Stimulated activated naive CD4-positive, alpha-beta T cell (primary cell): ENCODE measurements at regions not wholly inside any gene's neighbourhood (a gene's known extent, or its start where the extent isn't known, plus 50 kb on each side); places are given as distances from the start of the nearest gene placed in this dataset.
"Not testable (repeated sequence)": the region's sequence is repeated elsewhere in the genome, so short reads cannot be mapped to it uniquely, and the experiment has no call there.

ENCODE experiments used
- DNase-seq, 6 experiments: peaks; one replicate each; lab custom pipeline; 2025; lab: John Stamatoyannopoulos, UW

DNA sequence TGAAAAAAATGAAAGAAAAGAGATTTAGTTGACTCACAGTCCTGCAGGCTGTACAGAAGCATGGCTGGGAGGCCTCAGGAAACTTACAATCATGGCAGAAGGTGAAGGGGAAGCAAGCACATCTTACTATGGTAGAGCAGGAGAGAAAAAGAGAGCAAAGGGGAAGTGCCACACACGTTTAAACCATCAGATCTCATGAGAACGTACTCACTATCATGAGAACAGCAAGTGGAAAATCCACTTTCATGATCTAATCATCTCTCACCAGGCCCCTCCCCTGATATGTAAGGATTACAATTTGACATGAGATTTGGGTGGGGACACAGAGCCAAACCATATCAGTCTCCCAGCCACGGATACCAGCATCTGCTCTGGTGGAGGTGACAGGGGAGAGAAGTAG, 50.8 kb upstream of the CPOX start:
- no peak for DNase-seq

DNA sequence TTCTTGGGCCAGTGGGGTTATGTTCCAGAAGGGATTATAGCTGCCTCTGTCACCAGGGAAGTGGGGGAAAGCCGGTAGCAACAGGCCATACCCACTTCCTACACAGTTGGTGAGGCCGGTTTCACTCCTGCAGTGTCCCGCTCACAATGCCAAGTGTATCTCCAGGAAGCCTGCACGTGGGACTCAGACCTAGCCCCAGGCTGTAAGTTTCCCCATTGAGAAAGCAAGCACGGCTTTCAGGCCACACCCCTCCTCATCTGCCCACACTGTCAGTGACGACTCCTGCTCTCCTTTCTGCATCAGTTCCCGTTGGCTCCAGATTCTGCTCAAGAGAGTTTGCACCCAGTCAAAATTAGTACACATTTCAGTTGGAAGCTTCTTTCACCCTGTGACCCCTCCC, 51.6 kb upstream of the CPOX start:
- no peak for DNase-seq

DNA sequence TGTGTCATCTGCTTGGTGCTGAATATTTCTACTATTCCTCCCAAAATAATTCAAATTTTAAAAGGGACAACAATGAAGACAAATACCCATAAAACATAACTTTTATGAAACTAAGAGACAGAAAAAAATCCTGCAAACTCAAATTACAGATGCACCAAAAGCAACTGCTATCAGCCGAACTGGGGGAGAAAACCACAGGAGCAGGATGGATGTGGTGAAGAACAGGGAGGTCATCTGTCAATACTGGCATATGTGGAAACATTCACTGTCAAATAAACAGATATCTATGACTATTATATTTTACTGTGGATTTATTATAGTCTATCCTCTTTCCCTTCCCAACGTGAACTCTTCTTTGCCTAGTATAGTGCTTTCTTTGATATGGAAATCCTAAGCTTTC, 53.3 kb upstream of the CPOX start:
- DNase-seq, result no peak

DNA sequence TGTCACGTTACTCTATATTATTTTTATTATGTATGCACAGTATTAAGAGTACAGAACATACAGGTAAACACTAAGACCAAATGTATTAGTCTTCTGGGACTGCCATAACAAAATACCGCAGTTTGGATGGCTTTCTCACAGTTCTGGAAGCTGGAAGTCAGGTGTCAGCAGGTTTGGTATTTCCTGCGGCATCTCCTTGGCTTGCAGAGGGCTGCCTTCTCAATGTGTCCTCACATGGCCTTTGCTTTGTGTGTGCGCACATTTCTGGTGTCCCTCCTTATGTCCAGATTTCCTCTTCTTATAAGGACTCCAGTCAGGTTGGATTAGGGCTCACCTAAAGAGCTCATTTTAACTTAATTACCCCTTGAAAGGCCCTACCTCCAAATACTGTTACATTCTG, 53.8 kb upstream of the CPOX start:
- no peak for DNase-seq

DNA sequence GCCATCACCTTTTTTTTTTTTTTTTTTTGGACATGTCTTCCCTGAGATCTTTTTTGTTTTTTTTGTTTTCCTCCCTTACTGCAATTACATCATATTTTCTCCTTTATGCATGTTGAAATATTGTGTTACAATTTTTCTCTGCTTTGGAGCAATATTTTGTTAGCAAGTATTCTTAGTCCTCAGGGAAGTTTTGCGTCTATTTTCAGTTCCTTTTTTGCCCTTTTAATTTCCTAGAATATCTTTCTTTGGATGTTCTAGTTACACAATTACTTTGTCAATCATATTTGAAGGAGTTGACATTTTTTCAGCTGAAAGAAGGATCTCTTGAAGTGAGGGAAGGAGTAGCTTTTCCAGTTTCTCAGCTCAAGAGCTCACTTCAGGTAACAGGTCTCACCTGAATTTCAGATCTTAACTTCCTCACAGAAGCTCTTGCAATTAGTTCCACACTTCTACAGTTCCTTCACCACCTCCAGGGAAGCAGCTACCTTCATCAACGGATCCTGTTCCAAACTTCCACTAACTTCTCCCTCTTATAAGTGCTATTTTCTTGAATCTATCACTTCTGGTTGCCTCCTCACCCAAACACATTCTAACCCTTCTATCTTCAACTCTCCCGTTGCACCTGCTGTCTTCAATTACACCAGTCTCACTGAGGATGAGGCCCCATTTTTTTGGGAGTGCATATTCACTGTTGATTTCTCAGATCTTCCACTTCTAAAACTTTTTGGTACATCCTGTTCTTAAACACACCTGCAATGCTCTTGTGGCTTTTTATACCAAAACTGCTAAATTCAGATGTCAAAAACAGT, 57.8 kb upstream of the CPOX start:
- peak in 2 of 6 experiments; percentile 20 to 23 for DNase-seq

DNA sequence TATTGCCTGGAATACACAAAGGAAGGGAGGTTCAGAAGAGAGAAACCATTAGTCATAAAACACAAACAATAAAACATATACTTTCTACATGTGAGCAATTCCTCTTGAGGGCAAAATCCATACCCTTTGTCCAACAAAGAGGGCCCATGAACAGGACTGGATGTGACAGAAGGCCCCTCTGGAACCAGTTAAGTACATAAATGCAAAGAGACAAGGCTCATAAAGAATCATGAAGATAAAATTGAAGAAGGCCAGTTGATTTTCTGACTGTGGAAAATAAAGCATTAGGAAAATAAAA, 58.3 kb upstream of the CPOX start:
- DNase-seq, result no peak

DNA sequence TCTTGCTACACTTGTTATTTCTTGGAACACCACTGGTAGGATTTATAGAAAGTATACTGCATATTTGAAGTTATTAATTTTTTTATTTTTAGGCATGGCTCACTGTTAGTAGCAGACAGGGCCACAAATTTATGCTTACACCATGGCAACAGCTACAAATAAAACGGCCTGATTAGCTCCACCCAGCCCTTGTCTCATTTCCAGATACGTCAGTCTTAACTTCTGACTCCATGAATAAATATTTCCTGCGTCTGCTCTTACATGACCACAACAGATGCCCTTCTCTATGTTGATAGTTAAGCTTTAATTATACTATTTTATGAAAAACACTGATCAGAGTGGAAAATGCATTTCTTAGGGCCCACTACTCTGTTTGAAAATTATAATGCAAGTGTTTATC, 62.3 kb upstream of the CPOX start:
- no peak for DNase-seq

DNA sequence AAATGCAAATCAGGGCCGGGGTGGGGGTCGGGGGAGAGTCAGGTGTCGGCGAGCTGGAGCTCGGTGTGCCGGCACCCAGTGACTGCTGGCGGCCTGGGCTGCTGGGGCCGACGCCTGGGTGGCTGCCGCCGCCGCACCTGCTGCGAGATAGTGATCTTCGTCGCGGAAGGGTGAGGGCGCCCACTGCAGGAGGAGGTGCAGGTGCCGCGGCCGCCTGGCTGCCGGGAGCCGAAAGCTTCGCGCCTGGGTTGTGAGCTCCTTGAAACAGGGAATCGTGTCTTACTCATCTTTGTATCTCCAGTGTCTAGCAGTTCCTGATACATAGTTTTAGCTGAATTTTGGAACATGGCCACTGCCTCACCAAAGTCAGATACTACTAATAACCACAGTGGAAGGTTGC, 64.0 kb upstream of the CPOX start:
- DNase-seq, result peak in 5 of 6 experiments; percentile 0 to 47 (median 18)

DNA sequence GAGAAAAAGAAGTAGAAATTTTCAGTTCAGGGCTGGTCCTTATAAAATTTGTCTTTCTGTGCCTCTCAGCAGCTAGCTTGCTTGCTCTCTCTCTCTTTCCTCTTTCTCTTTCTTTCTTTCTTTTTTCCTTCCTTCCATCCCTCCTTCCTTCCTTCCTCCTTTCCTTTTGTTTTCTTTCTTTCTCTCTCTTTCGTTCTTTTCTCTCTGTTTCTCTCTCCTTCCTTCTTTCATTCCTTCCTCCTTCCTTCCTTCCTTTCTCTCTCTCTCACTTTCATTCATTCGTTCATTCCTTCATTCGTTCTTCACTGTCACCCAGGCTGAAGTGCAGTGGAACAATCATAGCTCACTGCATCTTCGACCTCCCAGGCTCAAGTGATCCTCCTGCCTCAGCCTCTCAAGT, 69.3 kb upstream of the CPOX start:
- DNase-seq, result no peak

DNA sequence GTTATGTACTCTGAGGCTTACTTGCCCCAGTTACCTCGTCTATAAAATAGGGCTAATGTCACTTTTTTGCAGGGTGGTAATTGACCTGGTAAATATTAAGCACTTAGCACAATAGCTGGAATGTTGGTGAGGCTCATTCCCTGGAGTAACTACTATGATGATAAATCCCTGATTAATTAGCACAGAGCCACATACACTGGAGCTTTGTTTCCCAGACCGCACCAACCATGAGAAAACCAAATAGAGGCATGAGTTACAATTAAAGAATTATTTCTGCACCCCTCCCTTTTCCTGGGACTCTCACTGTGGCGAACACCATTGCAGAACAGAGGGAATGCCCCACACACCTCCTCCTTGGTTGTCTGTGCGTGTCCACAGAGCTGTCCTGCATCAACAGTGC, 76.6 kb upstream of the CPOX start:
- DNase-seq, result no peak

DNA sequence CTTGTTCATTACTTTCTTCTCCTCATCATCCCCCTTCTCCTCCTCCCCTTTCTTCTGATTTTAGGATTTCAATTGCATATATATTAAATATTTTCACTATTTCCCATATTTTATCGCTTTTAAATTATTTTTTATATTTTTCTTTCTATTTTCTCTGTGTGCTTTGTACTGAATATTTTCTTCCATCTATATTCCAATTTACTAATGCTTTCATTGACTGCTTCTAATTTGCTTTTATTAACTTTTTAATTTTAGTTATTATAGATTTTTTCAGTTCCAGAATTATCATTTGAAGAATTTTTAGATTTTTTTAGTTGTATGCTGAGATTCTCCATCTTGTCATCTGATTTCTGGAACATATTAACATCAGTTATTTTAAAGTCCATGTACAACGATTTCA, 83.2 kb upstream of the ST3GAL6 start:
- no peak for DNase-seq

DNA sequence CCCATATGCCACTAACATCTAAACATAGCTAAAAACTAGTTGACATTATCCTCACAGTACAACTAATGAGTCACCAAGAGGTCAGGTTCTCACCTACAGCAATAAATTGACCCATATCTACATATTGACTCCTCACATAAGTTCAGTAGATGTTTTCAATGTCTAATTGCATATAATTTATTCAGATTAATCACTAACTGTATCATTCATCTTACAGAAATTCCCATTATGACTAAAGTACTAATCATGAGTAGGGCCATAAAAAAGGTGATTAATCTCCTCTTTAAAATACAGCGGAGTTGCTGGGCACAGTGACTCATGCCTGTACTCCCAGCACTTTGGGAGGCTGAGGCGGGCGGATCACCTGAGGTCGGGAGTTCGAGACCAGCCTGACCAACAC, 82.4 kb upstream of the ST3GAL6 start:
- DNase-seq, result no peak

DNA sequence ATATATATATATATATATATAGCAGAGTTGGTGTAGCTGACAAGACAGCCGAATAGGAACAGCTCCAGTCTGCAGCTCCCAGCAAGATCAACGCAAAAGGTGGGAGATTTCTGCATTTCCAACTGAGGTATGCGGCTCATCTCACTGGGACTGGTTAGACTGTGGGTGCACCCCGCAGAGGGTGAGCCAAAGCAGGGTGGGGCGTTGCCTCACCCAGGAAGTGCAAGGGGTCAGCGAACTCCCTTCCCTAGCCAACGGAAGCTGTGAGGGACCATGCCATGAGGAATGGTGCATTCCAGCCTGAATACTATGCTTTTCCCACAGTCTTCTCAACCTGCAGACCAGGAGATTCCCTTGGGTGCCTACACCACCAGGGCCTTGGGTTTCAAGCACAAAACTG, 81.7 kb upstream of the ST3GAL6 start:
- no peak for DNase-seq

DNA sequence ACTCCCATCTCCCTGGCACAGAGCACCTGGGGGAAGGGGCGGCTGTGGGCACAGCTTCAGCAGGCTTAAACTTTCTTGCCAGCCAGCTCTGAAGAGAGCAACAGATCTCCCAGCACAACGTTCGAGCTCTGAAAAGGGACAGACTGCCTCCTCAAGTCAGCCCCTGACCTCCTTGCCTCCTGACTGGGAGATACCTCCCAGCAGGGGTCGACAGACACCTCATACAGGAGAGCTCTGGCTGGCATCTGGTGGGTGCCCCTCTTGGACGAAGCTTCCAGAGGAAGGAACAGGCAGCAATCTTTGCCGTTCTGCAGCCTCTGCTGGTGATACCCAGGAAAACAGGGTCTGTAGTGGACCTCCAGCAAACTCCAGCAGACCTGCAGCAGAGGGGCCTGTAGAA, 80.7 kb upstream of the ST3GAL6 start:
- not testable (repeated sequence) for DNase-seq

DNA sequence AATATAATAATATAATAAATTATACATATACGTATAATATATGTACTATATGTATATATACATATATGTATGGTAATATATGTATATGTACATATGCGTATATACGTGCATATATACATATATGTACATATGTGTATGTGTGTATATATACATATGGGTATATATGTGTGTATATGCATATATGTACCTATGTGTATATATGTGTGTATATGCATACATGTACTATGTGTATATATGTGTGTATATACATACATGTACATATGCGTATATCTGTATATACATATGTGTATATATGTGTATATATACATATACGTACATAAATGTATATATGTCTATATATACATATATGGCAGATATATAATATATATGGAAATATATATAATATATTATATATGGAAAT, 74.8 kb upstream of the ST3GAL6 start:
- DNase-seq, result no peak

DNA sequence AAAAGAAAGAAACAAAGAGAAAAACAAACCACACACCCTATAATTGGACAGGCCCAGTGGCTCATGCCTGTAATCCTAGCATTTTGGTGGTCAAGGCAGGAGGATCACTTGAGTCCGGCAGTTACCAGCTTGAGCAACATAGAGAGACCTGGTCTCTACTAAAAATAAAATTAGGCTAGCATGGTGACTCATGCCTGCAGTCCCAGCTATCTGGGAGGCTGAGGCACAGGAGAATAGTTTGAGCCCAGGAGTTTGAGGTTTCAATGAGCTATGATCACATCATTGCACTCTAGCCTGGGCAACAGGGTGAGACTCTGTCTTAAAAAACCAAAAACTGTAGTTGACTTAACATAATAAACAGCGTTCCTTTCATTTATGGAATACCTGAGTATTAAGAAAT, 72.3 kb upstream of the ST3GAL6 start:
- DNase-seq, result no peak

DNA sequence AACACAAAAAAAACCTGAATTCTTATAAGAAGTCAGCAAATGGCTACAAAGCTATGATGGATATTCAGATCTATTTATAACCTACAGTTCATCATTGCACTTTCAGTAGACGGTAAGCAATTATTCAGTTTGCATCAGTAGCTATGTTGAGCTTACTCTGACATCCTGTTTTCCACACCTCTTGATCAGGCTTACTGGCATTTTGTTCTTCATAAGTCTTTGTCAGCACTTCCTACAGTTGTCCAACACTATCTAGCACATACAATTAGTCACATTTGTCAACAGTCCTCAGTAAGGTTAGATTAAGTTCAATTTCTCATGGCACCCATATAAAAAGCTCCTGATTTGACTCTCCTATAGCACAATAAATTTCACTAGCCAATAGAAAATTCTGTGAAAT, 71.2 kb upstream of the ST3GAL6 start:
- DNase-seq, result no peak

DNA sequence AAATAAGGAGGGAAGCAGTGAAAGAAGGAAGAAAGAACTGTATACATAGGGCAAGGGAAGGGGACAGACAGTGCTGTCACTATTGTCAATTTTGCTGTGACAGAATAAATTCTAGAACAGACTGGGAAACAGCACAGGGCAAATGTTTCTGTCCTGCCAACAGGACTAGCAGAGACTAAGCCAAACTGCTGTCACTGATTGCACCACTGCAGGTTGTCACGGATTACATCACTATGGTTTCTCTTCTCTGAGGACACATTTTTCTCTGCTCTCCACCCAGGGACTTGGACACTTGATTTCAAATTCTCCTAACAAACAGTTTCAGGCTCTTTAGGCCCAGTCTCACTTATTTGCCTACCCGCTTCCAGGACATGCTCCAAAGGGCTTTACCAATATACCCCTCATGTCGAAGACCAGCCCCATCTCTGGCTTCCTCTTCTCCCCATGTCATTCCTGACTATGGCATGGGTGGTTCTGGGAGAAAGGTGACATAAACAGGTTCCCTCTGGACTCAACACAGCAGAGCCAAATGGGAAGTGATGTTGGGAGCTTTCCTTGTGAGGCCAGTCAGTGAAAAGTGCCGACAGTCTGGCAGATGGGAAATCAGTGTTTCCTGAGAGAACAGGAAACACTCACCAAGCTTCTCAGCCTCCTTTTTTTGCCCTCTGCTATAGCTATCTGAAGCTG, 70.2 kb upstream of the ST3GAL6 start:
- no peak for DNase-seq

DNA sequence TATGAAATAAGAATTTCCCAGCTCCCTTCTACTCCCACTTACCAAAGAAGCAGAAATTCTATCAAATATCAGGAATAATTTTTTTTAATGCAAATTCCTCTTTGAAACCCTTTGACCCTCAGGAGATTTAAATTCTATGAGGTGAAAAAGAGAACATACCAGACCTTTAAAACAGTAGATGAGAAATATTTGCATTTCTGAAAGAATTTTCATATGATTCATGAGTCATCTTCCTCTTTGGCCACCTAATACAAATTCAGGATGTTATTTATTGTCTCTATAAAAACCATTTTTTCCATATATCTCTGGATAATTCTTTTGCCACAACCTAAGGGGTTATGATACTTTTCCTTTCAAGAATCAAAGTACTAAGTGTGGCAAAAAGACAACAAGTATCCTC, 67.3 kb upstream of the ST3GAL6 start:
- DNase-seq, result no peak

DNA sequence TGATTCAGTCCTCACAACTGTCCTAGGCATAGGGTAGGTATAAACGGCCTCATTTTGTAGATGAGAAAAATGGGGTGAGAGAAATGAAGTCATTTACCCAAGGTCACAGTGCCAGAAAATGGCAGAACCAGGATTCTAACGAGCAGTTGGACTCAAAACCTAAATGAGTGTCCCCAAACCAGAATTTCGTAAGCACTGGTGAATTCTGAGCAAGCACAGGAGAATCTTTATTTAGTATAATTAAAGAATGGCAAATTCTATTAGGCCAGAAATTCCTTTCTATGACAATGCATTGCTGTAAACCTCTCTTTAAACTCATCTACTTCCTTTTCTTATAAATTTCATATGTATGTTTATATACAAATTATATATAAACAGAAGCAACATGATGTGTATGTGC, 66.8 kb upstream of the ST3GAL6 start:
- DNase-seq, result not testable (repeated sequence)

DNA sequence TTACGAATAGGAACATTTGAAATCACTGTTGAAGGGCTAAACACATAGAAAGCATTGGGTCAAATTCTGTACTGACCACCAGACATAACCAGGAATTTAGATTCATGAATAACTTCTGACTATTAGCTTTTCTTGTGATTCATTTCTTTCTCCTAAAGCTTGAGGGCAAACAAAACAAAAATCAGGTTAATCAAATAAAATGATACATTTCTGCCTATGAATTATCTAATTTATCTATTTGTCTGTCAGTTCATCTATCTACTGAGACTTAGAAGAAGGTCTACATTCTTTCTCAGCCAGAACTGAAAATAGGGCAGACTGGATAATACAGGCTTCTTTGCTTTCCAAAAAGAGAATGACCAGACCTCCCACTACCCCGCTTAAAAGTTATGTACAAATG, 65.9 kb upstream of the ST3GAL6 start:
- DNase-seq, result no peak

DNA sequence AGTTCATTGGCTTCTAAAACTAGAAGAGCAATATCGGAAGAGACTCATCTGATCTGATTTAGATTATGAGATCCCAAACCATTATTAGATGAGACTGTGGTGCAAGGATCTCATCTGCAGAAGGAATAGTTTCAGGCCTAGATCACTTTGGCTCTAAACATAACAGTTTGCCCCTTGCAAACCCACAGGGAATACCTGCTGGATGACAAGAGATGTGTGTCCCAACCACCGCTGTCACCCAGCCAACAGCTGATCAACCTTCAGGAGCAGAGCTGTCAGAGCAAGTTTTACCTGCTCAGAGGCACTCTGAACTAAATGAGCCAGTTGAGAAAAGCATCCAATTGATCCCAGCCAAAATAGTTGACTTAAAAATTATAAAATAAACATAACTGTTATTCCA, 64.0 kb upstream of the ST3GAL6 start:
- DNase-seq, result no peak

DNA sequence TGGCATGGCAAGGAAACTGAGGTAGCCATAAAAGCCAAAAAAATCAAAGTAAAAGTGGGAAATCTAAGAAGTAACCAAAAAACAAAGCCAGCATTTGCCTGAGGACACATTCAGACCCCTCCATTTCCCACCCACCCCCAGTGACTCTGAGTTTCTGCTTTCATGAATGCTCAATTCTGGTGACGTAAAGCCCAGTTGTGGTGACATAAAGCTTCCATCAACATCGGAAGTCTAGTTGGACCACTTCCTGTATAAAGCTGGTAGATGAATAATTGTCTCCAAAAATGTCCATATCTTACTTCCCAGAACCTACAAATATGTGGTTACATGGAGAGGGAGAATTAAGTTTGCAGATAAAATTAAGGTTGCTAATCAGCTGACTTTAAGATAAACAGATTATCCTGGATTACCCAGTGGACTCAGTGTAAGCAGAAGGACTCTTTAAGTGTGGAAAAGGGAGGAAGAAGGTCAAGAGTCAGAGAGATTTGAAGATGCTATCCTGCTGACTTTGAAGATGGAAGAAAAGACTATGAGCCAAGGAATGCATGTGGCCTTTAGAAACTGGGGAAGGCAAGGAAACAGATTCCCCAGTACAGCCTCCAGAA, 62.0 kb upstream of the ST3GAL6 start:
- DNase-seq, result no peak

DNA sequence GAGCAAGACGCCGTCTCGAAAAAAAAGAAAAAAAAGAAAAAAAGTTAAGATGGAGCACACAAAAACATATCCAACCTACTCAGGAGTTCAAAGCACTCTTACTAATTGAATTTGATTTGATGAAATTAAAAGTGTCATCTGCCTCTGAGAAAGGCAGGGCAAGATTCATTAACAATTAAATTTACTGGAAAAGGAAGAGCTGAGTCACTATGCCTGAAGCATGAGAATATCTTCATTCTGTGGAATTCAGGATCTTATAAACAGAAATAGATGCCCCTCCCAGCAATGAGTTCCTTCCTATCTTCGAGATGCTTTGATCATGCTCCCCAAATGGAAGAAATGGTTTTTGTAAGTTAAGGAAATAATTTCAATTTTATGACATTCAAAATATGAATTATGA, 61.0 kb upstream of the ST3GAL6 start:
- no peak for DNase-seq
